SK-N-SH (cell line): ENCODE measurements at regions not wholly inside any gene's neighbourhood (a gene's known extent, or its start where the extent isn't known, plus 50 kb on each side); places are given as distances from the start of the nearest gene placed in this dataset.
A peak's percentile ranks its signal among the peaks of the same experiment; 100 is the strongest.

Experiments used
- CTCF ChIA-PET: fragments of 300-600, 350-600 bp; formaldehyde crosslinking; extraction: SDS; loops from one replicate; lab custom pipeline; 2021; lab: Yijun Ruan, JAX
- POLR2A ChIA-PET: fragments of 350-600 bp; sonication (Branson Sonifier 250); formaldehyde crosslinking; extraction: SDS; loops from one replicate; lab custom pipeline; 2020; ENCODE audit warnings: antibody characterized with exemption, inconsistent platforms; lab: Yijun Ruan, JAX
- DNase-seq: peaks from one replicate; pipeline ENCODE4 v3.0.0; 2012
- H2AFZ ChIP-seq: fragments of 200-600 bp; sonication (generic); 2 replicates; pipeline ENCODE4 v1.8.1; 2016; ENCODE audit warnings: antibody characterized with exemption, mild to moderate bottlenecking, low read depth
- H3F3A ChIP-seq: fragments of 200-600 bp; sonication (generic); replicated peaks from 2 replicates; pipeline ENCODE3; 2016; ENCODE audit warnings: antibody characterized with exemption, mild to moderate bottlenecking; ENCODE audit not compliant: insufficient read depth
- H3K27ac ChIP-seq, 2 experiments: fragments of 200-500 bp in 1 of 2; fragments of 200-600 bp in 1 of 2; sonication (Bioruptor generic) in 1 of 2; sonication (generic), shearing (Covaris generic) in 1 of 2; 2 replicates each; pipeline versions ENCODE4 v1.5.1 to v1.6.1; 2014 to 2016; ENCODE audit warnings: low read depth in 2 of 2, inconsistent platforms in 1 of 2, low read length in 1 of 2, mild to moderate bottlenecking in 1 of 2, mixed read lengths in 1 of 2
- H3K27me3 ChIP-seq: fragments of 200-600 bp; sonication (generic), shearing (Covaris generic); 2 replicates; pipeline ENCODE4 v1.6.1; 2016; ENCODE audit warnings: mixed run types; ENCODE audit not compliant: insufficient read depth
- H3K36me3 ChIP-seq, 2 experiments: fragments of 200-500 bp in 1 of 2; fragments of 200-600 bp in 1 of 2; sonication (Bioruptor generic) in 1 of 2; sonication (generic) in 1 of 2; replicated peaks in 1 of 2; 2 replicates each; pipeline versions ENCODE3 to v1.5.1; 2014 to 2016; ENCODE audit warnings: low read length in 1 of 2, mild to moderate bottlenecking in 1 of 2; ENCODE audit not compliant: insufficient read depth in 2 of 2, control insufficient read depth in 1 of 2
- H3K4me1 ChIP-seq, 2 experiments: fragments of 200-500 bp in 1 of 2; fragments of 200-600 bp in 1 of 2; sonication (Bioruptor generic) in 1 of 2; sonication (generic), shearing (Covaris generic) in 1 of 2; 2 replicates each; pipeline versions ENCODE4 v1.5.1 to v1.6.1; 2014 to 2016; ENCODE audit warnings: low read depth in 1 of 2, low read length in 1 of 2, mixed run types in 1 of 2; ENCODE audit not compliant: insufficient read depth in 2 of 2, control insufficient read depth in 1 of 2
- H3K4me2 ChIP-seq: fragments of 200-600 bp; sonication (generic), shearing (Covaris generic); 2 replicates; pipeline ENCODE4 v1.6.1; 2017; ENCODE audit warnings: mixed run types
- H3K4me3 ChIP-seq, 2 experiments: fragments of 200-500 bp in 1 of 2; fragments of 200-600 bp in 1 of 2; sonication (Bioruptor generic) in 1 of 2; sonication (generic), shearing (Covaris generic) in 1 of 2; 2 replicates each; pipeline versions ENCODE4 v1.5.1 to v1.8.1; 2014 to 2016; ENCODE audit warnings: low read depth in 2 of 2, inconsistent platforms in 1 of 2, low read length in 1 of 2, mild to moderate bottlenecking in 1 of 2, mixed read lengths in 1 of 2, moderate library complexity in 1 of 2
- H3K79me2 ChIP-seq: fragments of 200-600 bp; sonication (generic); 2 replicates; pipeline ENCODE4 v1.8.1; 2017; ENCODE audit warnings: mild to moderate bottlenecking; ENCODE audit not compliant: insufficient read depth
- H3K9ac ChIP-seq: fragments of 200-600 bp; sonication (generic); 2 replicates; pipeline ENCODE4 v1.6.1; 2017; ENCODE audit warnings: mixed run types
- H3K9me2 ChIP-seq: fragments of 200-600 bp; sonication (generic); 2 replicates; pipeline ENCODE4 v1.6.1; 2017; ENCODE audit warnings: mixed run types
- H3K9me3 ChIP-seq: fragments of 200-600 bp; sonication (generic); 2 replicates; pipeline ENCODE4 v1.6.1; 2017; ENCODE audit warnings: mixed run types, mild to moderate bottlenecking, moderate library complexity
- H4K20me1 ChIP-seq: fragments of 200-600 bp; sonication (generic); 2 replicates; pipeline ENCODE4 v1.6.1; 2017; ENCODE audit warnings: mild to moderate bottlenecking, mixed run types; ENCODE audit not compliant: insufficient read depth
- CTCF ChIP-seq: fragments of 200-600 bp; sonication (generic); IDR thresholded peaks from 2 replicates; pipeline ENCODE4 v1.6.1; 2017; ENCODE audit warnings: antibody characterized with exemption, mild to moderate bottlenecking, moderate library complexity
- EP300 ChIP-seq, 2 experiments: IDR thresholded peaks; 2 replicates each; pipeline versions ENCODE4 v1.4.0 to v1.6.1; 2012; ENCODE audit warnings: borderline replicate concordance in 1 of 2, low read depth in 1 of 2, low read length in 1 of 2
- FOSL2 ChIP-seq: IDR thresholded peaks from 2 replicates; pipeline ENCODE4 v1.4.0; 2012; ENCODE audit warnings: low read depth, mild to moderate bottlenecking, moderate library complexity, borderline replicate concordance
- FOXJ3 ChIP-seq: sonication (generic); formaldehyde crosslinking; IDR thresholded peaks from 2 replicates; pipeline ENCODE4 v1.5.1; 2020; ENCODE audit warnings: mild to moderate bottlenecking, missing genetic modification reagents
- GATA2 ChIP-seq: sonication (generic); formaldehyde crosslinking; IDR thresholded peaks from 2 replicates; pipeline ENCODE4 v1.5.0; 2020; ENCODE audit warnings: mild to moderate bottlenecking, missing genetic modification reagents
- JUND ChIP-seq: IDR thresholded peaks from 2 replicates; pipeline ENCODE4 v1.4.0; 2012
- MEF2A ChIP-seq: IDR thresholded peaks from 2 replicates; pipeline ENCODE4 v1.4.0; 2012; ENCODE audit warnings: low read depth, borderline replicate concordance
- MXI1 ChIP-seq: IDR thresholded peaks from 2 replicates; pipeline ENCODE4 v1.6.1; 2012; ENCODE audit warnings: mild to moderate bottlenecking, low read depth, low read length, improper control_type of control experiment
- NFIC ChIP-seq: IDR thresholded peaks from 2 replicates; pipeline ENCODE4 v1.4.0; 2012; ENCODE audit warnings: borderline replicate concordance
- POLR2AphosphoS5 ChIP-seq: IDR thresholded peaks from 2 replicates; pipeline ENCODE4 v1.6.1; 2012; ENCODE audit warnings: low read depth, low read length
- RAD21 ChIP-seq: IDR thresholded peaks from 2 replicates; pipeline ENCODE4 v1.6.1; 2012; ENCODE audit warnings: mild to moderate bottlenecking, low read length
- REST ChIP-seq: IDR thresholded peaks from 2 replicates; pipeline ENCODE4 v1.6.1; 2012; ENCODE audit warnings: mild to moderate bottlenecking, low read depth, low read length, moderate library complexity
- RFX5 ChIP-seq: IDR thresholded peaks from 2 replicates; pipeline ENCODE4 v1.6.1; 2012; ENCODE audit warnings: mild to moderate bottlenecking, improper control_type of control experiment, low read length
- SIN3A ChIP-seq: IDR thresholded peaks from 2 replicates; pipeline ENCODE4 v1.6.1; 2012; ENCODE audit warnings: low read depth, mild to moderate bottlenecking, low read length, moderate library complexity, borderline replicate concordance
- TAF1 ChIP-seq: IDR thresholded peaks from 2 replicates; pipeline ENCODE4 v1.6.1; 2012; ENCODE audit warnings: low read depth, mild to moderate bottlenecking, low read length, moderate library complexity, borderline replicate concordance
- USF1 ChIP-seq: IDR thresholded peaks from 2 replicates; pipeline ENCODE4 v1.4.0; 2012; ENCODE audit warnings: low read depth, borderline replicate concordance
- USF2 ChIP-seq: fragments of 150-350 bp; IDR thresholded peaks from 2 replicates; pipeline ENCODE4 v1.6.1; 2017; ENCODE audit warnings: antibody characterized with exemption, low read length, low read depth, borderline replicate concordance
- YY1 ChIP-seq: IDR thresholded peaks from 2 replicates; pipeline ENCODE4 v1.4.0; 2012; ENCODE audit warnings: low read depth, mild to moderate bottlenecking
- WGBS: methylation state at CpG from one replicate; pipeline ENCODE4 v1.1.6; 2017; ENCODE audit warnings: low lambda C conversion rate; 5-methylcytosine and 5-hydroxymethylcytosine counted together

GRCh38 chr6:40788661-40789655, 201.8 kb upstream of the LRFN2 start:
- Histone ChIP-seq H3K79me2 (no peaks in the 10 kb centered on the region), H3K4me3 (no peak overlapping the region), H3K27me3 (no peaks in the 10 kb centered on the region)
- 0 out of 2 replicates have a peak, but pooled peaks have one; percentile 15 for TF ChIP-seq GATA2 (CRISPR knock-in tag)
- TF ChIP-seq POLR2AphosphoS5: no peak
- TF ChIP-seq, all 33 proteins: peak for 1
- no peaks in the 10 kb centered on the region for H3K9me3 ChIP-seq
- H3K36me3 ChIP-seq: no peaks in the 10 kb centered on the region
- peak overlapping the region; percentile 24; the same call in 1 of the 2 replicates for H3K4me2 ChIP-seq
- CTCF ChIA-PET: no interaction called here
- no peaks in the 10 kb centered on the region for H4K20me1 ChIP-seq
- H3K9me2 ChIP-seq: no peaks in the 10 kb centered on the region
- WGBS: 40% methylated on average over 11 of the region's 11 CpGs
- H3K27ac ChIP-seq: peak overlapping the region in 1 of 2 experiments; percentile 5; a peak in 2 of 4 replicates
- H3K4me1 ChIP-seq: peaks cover 0 to 14% of the 10 kb centered on the region in 2 experiments; a peak in 1 of 4 replicates
- POLR2A ChIA-PET: no interaction called here
- H3K9ac ChIP-seq: no peak overlapping the region
- peak; percentile 57 for DNase-seq
- H3F3A ChIP-seq: no peaks in the 10 kb centered on the region
- peak overlapping the region; percentile 18; the same call in 1 of the 2 replicates for H2AFZ ChIP-seq

GRCh38 chr6:40782355-40782754, 195.2 kb upstream of the LRFN2 start:
- CTCF ChIA-PET: interaction anchor here (1.2 kb wide), 1 partner anchor 195 kb away, joined by 3 read pairs; the partner anchor contains the start of gene LRFN2

More at GRCh38 chr6:40782355-40782754, 195.2 kb upstream of the LRFN2 start:
- DNase-seq: no peak
- H3K27ac ChIP-seq: no peak overlapping the region
- no peak overlapping the region for H3K4me3 ChIP-seq
- peaks cover 0 to 16% of the 10 kb centered on the region in 2 experiments; a peak in 2 of 4 replicates for H3K4me1 ChIP-seq
- TF ChIP-seq POLR2AphosphoS5 (no peak), MXI1 (no peak), CTCF (no peak), YY1 (no peak), FOSL2 (no peak), FOXJ3 (CRISPR knock-in tag) (no peak), EP300 (IDR thresholded peaks at IDR 0.05; ENCODE audit: borderline replicate concordance in 1 of 2, low read depth in 1 of 2, low read length in 1 of 2) (no peak), NFIC (no peak), JUND (no peak), USF2 (no peak), REST (no peak), MEF2A (no peak), TAF1 (no peak), SIN3A (no peak), RAD21 (no peak), USF1 (no peak), RFX5 (no peak)
- H2AFZ ChIP-seq: no peak overlapping the region
- no peaks in the 10 kb centered on the region for H3K9me2 ChIP-seq
- POLR2A ChIA-PET: no interaction called here
- H3K4me2 ChIP-seq: no peak overlapping the region
- 37% methylated on average over 3 of the region's 3 CpGs for WGBS
- H3K9ac ChIP-seq: no peak overlapping the region
- H3F3A ChIP-seq: no peaks in the 10 kb centered on the region
- no peaks in the 10 kb centered on the region for H3K27me3 ChIP-seq
- no peaks in the 10 kb centered on the region for H3K79me2 ChIP-seq
- H3K9me3 ChIP-seq: no peaks in the 10 kb centered on the region
- no peaks in the 10 kb centered on the region for H3K36me3 ChIP-seq
- no peaks in the 10 kb centered on the region for H4K20me1 ChIP-seq
